CD4-positive, CD25-positive, alpha-beta regulatory T cell (primary cell): ENCODE measurements at regions not wholly inside any gene's neighbourhood (a gene's known extent, or its start where the extent isn't known, plus 50 kb on each side); places are given as distances from the start of the nearest gene placed in this dataset.

ENCODE experiments used
- ATAC-seq, 2 donors: fragments of 150-1000 bp; cut with Tn5 transposase; one replicate each; pipeline ENCODE4 v1.10.0; 2021; ENCODE audit warnings: low read depth in 2 of 2, moderate number of reproducible peaks in 2 of 2, moderate library complexity in 1 of 2
- DNase-seq, 3 donors: peaks; one replicate each; pipeline versions ENCODE4 v3.0.0 to v3.0.0-alpha.2; 2012 to 2022; ENCODE audit warnings: mixed read lengths in 1 of 3
- H3K27ac ChIP-seq: one replicate; pipeline ENCODE4 v1.7.0; 2013; ENCODE audit warnings: mild to moderate bottlenecking, low read length; ENCODE audit not compliant: insufficient read depth, poor library complexity, severe bottlenecking
- H3K27me3 ChIP-seq: one replicate; pipeline ENCODE4 v1.7.0; 2013; ENCODE audit warnings: low read length; ENCODE audit not compliant: control insufficient read depth, insufficient read depth
- H3K36me3 ChIP-seq: one replicate; pipeline ENCODE4 v1.7.0; 2013; ENCODE audit warnings: mild to moderate bottlenecking, low read length, moderate library complexity; ENCODE audit not compliant: control insufficient read depth, insufficient read depth
- H3K4me1 ChIP-seq: 2 replicates; pipeline ENCODE4 v1.7.0; 2013; ENCODE audit warnings: mild to moderate bottlenecking, low read length; ENCODE audit not compliant: insufficient read depth, control insufficient read depth, poor library complexity, severe bottlenecking
- H3K4me3 ChIP-seq: one replicate; pipeline ENCODE4 v1.7.0; 2013; ENCODE audit warnings: low read depth, mild to moderate bottlenecking, low read length, moderate library complexity
- H3K9me3 ChIP-seq, 2 experiments: 1 replicate in 1 of 2; 2 replicates in 1 of 2; pipeline ENCODE4 v1.7.0; 2013; ENCODE audit warnings: low read length in 2 of 2, mild to moderate bottlenecking in 1 of 2, moderate library complexity in 1 of 2; ENCODE audit not compliant: control insufficient read depth in 2 of 2
- H3K27ac Mint-ChIP-seq, 3 donors: one replicate each; pipeline ENCODE4 v1.8.0; 2020 to 2022; ENCODE audit warnings: mild to moderate bottlenecking in 3 of 3, mixed read lengths in 3 of 3, moderate library complexity in 2 of 3
- H3K27me3 Mint-ChIP-seq: one replicate; pipeline ENCODE4 v1.8.0; 2022; ENCODE audit warnings: mild to moderate bottlenecking, mixed read lengths
- H3K36me3 Mint-ChIP-seq: one replicate; pipeline ENCODE4 v1.8.0; 2020; ENCODE audit warnings: mixed read lengths
- H3K4me1 Mint-ChIP-seq, 4 donors: one replicate each; pipeline ENCODE4 v1.8.0; 2020 to 2022; ENCODE audit warnings: mixed read lengths in 4 of 4, mild to moderate bottlenecking in 1 of 4
- H3K4me3 Mint-ChIP-seq, 4 donors: one replicate each; pipeline ENCODE4 v1.8.0; 2020 to 2022; ENCODE audit warnings: mild to moderate bottlenecking in 4 of 4, mixed read lengths in 4 of 4, moderate library complexity in 3 of 4
- H3K9me3 Mint-ChIP-seq, 7 donors: one replicate each; pipeline ENCODE4 v1.8.0; 2020 to 2022; ENCODE audit warnings: mixed read lengths in 7 of 7, mild to moderate bottlenecking in 3 of 7, moderate library complexity in 2 of 7

- no peak overlapping the region for H3K4me3 Mint-ChIP-seq
- no peak for ATAC-seq
These were observed 313.6 kb downstream of the TBC1D32 start for GRCh38 chr6:121020656-121021055.

GRCh38 chr6:121008553-121008952, 325.7 kb downstream of the TBC1D32 start:
- Mint-ChIP-seq H3K4me1 (no peaks in the 10 kb centered on the region), H3K27ac (no peak overlapping the region)

More at GRCh38 chr6:121020656-121021055, 313.6 kb downstream of the TBC1D32 start:
- Histone ChIP-seq H3K27me3 (no peaks in the 10 kb centered on the region), H3K4me1 (no peaks in the 10 kb centered on the region), H3K4me3 (no peak overlapping the region), H3K9me3 (no peaks in the 10 kb centered on the region), H3K27ac (no peak overlapping the region), H3K36me3 (no peaks in the 10 kb centered on the region)
- Mint-ChIP-seq H3K27me3 (no peaks in the 10 kb centered on the region), H3K9me3 (peaks cover 2 to 12% (median 4%) of the 10 kb centered on the region in 7 donors), H3K36me3 (no peaks in the 10 kb centered on the region), H3K27ac (no peak overlapping the region), H3K4me1 (no peaks in the 10 kb centered on the region)
- no peak for DNase-seq

GRCh38 chr6:121006024-121006423, 328.3 kb downstream of the TBC1D32 start:
- no peaks in the 10 kb centered on the region for H3K4me1 ChIP-seq
- Mint-ChIP-seq H3K36me3 (no peaks in the 10 kb centered on the region), H3K27me3 (no peaks in the 10 kb centered on the region), H3K9me3 (peaks cover 0 to 14% (median 5%) of the 10 kb centered on the region in 7 donors), H3K4me1 (no peaks in the 10 kb centered on the region), H3K4me3 (no peak overlapping the region), H3K27ac (no peak overlapping the region)
- H3K9me3 ChIP-seq, result no peaks in the 10 kb centered on the region
- no peak overlapping the region for H3K4me3 ChIP-seq
- no peaks in the 10 kb centered on the region for H3K36me3 ChIP-seq
- no peak for DNase-seq
- ATAC-seq, result no peak
- H3K27ac ChIP-seq, result no peak overlapping the region
- no peaks in the 10 kb centered on the region for H3K27me3 ChIP-seq

More at GRCh38 chr6:121008553-121008952, 325.7 kb downstream of the TBC1D32 start:
- DNase-seq (no peak), ATAC-seq (no peak)
- no peaks in the 10 kb centered on the region for H3K27me3 ChIP-seq
- no peak overlapping the region for H3K4me3 ChIP-seq
- no peak overlapping the region for H3K4me3 Mint-ChIP-seq
- H3K36me3 ChIP-seq, result no peaks in the 10 kb centered on the region
- H3K9me3 Mint-ChIP-seq, result peaks cover 0 to 7% (median 2%) of the 10 kb centered on the region in 7 donors
- H3K27ac ChIP-seq, result no peak overlapping the region
- H3K9me3 ChIP-seq, result no peaks in the 10 kb centered on the region
- no peaks in the 10 kb centered on the region for H3K36me3 Mint-ChIP-seq
- no peaks in the 10 kb centered on the region for H3K27me3 Mint-ChIP-seq
- H3K4me1 ChIP-seq, result no peaks in the 10 kb centered on the region

- Mint-ChIP-seq H3K9me3 (peaks cover 0 to 14% (median 4%) of the 10 kb centered on the region in 7 donors), H3K36me3 (no peaks in the 10 kb centered on the region), H3K27me3 (no peaks in the 10 kb centered on the region), H3K4me3 (no peak overlapping the region), H3K27ac (no peak overlapping the region), H3K4me1 (no peaks in the 10 kb centered on the region)
- no peak for DNase-seq
- ATAC-seq, result no peak
- H3K36me3 ChIP-seq, result no peaks in the 10 kb centered on the region
- no peaks in the 10 kb centered on the region for H3K27me3 ChIP-seq
- H3K27ac ChIP-seq, result no peak overlapping the region
- H3K9me3 ChIP-seq, result no peaks in the 10 kb centered on the region
- no peak overlapping the region for H3K4me3 ChIP-seq
- no peaks in the 10 kb centered on the region for H3K4me1 ChIP-seq
These were observed 333.9 kb downstream of the TBC1D32 start for GRCh38 chr6:121000381-121000780.

- no peaks in the 10 kb centered on the region for H3K27me3 Mint-ChIP-seq
- H3K27ac ChIP-seq, result no peak overlapping the region
- H3K4me1 Mint-ChIP-seq, result no peaks in the 10 kb centered on the region
- no peak overlapping the region for H3K27ac Mint-ChIP-seq
- no peaks in the 10 kb centered on the region for H3K36me3 Mint-ChIP-seq
- DNase-seq (no peak), ATAC-seq (no peak)
- H3K27me3 ChIP-seq, result no peaks in the 10 kb centered on the region
- H3K4me3 ChIP-seq, result no peak overlapping the region
- no peaks in the 10 kb centered on the region for H3K9me3 ChIP-seq
- no peaks in the 10 kb centered on the region for H3K36me3 ChIP-seq
- no peak overlapping the region for H3K4me3 Mint-ChIP-seq
- no peaks in the 10 kb centered on the region for H3K4me1 ChIP-seq
- H3K9me3 Mint-ChIP-seq, result peaks cover 0 to 6% (median 2%) of the 10 kb centered on the region in 7 donors
These were observed 337.9 kb downstream of the TBC1D32 start for GRCh38 chr6:120996340-120996739.

- no peak for DNase-seq
- H3K27ac ChIP-seq, result no peak overlapping the region
- no peaks in the 10 kb centered on the region for H3K4me1 Mint-ChIP-seq
These were observed 339.7 kb downstream of the TBC1D32 start for GRCh38 chr6:120994573-120994967.

GRCh38 chr6:120993929-120994572, 340.2 kb downstream of the TBC1D32 start:
- no peak overlapping the region for H3K4me3 Mint-ChIP-seq
- H3K27me3 ChIP-seq, result no peaks in the 10 kb centered on the region
- no peaks in the 10 kb centered on the region for H3K36me3 ChIP-seq
- H3K4me1 Mint-ChIP-seq, result no peaks in the 10 kb centered on the region
- ATAC-seq (no peak), DNase-seq (no peak)
- no peaks in the 10 kb centered on the region for H3K27me3 Mint-ChIP-seq
- H3K4me1 ChIP-seq, result no peaks in the 10 kb centered on the region
- H3K27ac Mint-ChIP-seq, result no peak overlapping the region
- H3K4me3 ChIP-seq, result no peak overlapping the region
- no peaks in the 10 kb centered on the region for H3K36me3 Mint-ChIP-seq
- H3K27ac ChIP-seq, result no peak overlapping the region
- peaks cover 0 to 6% (median 2%) of the 10 kb centered on the region in 7 donors for H3K9me3 Mint-ChIP-seq
- H3K9me3 ChIP-seq, result no peaks in the 10 kb centered on the region

More at GRCh38 chr6:120994573-120994967, 339.7 kb downstream of the TBC1D32 start:
- H3K9me3 ChIP-seq, result no peaks in the 10 kb centered on the region
- no peaks in the 10 kb centered on the region for H3K27me3 ChIP-seq
- no peaks in the 10 kb centered on the region for H3K27me3 Mint-ChIP-seq
- H3K4me3 Mint-ChIP-seq, result no peak overlapping the region
- no peak overlapping the region for H3K27ac Mint-ChIP-seq
- H3K9me3 Mint-ChIP-seq, result peaks cover 0 to 6% (median 2%) of the 10 kb centered on the region in 7 donors
- no peaks in the 10 kb centered on the region for H3K36me3 ChIP-seq
- H3K4me3 ChIP-seq, result no peak overlapping the region
- no peak for ATAC-seq
- H3K36me3 Mint-ChIP-seq, result no peaks in the 10 kb centered on the region
- H3K4me1 ChIP-seq, result no peaks in the 10 kb centered on the region

GRCh38 chr6:120992257-120992656, 342.0 kb downstream of the TBC1D32 start:
- no peaks in the 10 kb centered on the region for H3K36me3 ChIP-seq
- no peak overlapping the region for H3K4me3 Mint-ChIP-seq

More at GRCh38 chr6:120992257-120992656, 342.0 kb downstream of the TBC1D32 start:
- Histone ChIP-seq H3K9me3 (no peaks in the 10 kb centered on the region), H3K27me3 (no peaks in the 10 kb centered on the region), H3K4me3 (no peak overlapping the region), H3K4me1 (no peaks in the 10 kb centered on the region), H3K27ac (no peak overlapping the region)
- Mint-ChIP-seq H3K27me3 (no peaks in the 10 kb centered on the region), H3K27ac (no peak overlapping the region), H3K36me3 (no peaks in the 10 kb centered on the region), H3K9me3 (peaks cover 0 to 5% (median 2%) of the 10 kb centered on the region in 7 donors), H3K4me1 (no peaks in the 10 kb centered on the region)
- DNase-seq, result no peak
- ATAC-seq, result no peak
